BJ (cell line): ENCODE measurements at regions not wholly inside any gene's neighbourhood (a gene's known extent, or its start where the extent isn't known, plus 50 kb on each side); places are given as distances from the start of the nearest gene placed in this dataset.

Source experiments
- CTCF ChIA-PET: fragments of 350-600 bp; formaldehyde crosslinking; extraction: SDS; loops from one replicate; lab custom pipeline; 2021; ENCODE audit warnings: antibody characterized with exemption, inconsistent platforms; lab: Yijun Ruan, JAX
- POLR2A ChIA-PET: fragments of 300-600 bp; sonication (Branson Sonifier 250); formaldehyde crosslinking; extraction: SDS; loops from one replicate; lab custom pipeline; 2021; ENCODE audit warnings: antibody characterized with exemption; lab: Charles Lee
- DNase-seq: peaks from one replicate; pipeline ENCODE4 v3.0.0-alpha.2; 2011; ENCODE audit warnings: low read depth
- H3K27me3 ChIP-seq: 2 replicates; pipeline ENCODE4 v1.6.0; 2011; ENCODE audit warnings: low read length; ENCODE audit not compliant: control insufficient read depth, insufficient read depth
- H3K36me3 ChIP-seq: 2 replicates; pipeline ENCODE4 v1.5.1; 2011; ENCODE audit warnings: low read length; ENCODE audit not compliant: control insufficient read depth, insufficient read depth
- H3K4me3 ChIP-seq: 2 replicates; pipeline ENCODE4 v1.5.1; 2011; ENCODE audit warnings: low read depth, mild to moderate bottlenecking, control low read depth, low read length
- TF ChIP-seq, protein P1 (sequence below): IDR thresholded peaks from 2 replicates; pipeline ENCODE4 v1.5.1; 2011; ENCODE audit warnings: low read depth, mild to moderate bottlenecking, control low read depth, inconsistent platforms, low read length, moderate library complexity; ENCODE audit not compliant: insufficient read depth

DNA sequence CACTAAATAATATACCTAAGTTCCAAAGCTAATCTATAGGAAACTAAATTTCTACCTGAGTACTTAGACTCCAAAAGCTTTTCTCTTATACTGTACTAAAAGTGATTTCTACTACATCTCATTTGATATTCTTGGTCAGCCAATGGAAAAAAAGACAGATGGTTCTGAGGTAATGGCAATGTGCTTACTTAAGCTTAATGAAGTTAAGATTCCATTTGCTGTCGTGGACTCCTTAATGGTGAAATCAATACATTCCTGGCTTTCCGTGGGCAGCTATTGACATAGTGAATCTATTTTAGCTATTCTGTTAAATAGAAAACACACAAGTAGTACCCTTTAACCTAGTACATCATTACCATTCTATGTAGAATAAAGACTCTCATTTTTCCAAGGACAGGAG, 1825.6 kb upstream of the CDH9 start:
- H3K27me3 ChIP-seq = no peaks in the 10 kb centered on the region
- no peak overlapping the region for H3K4me3 ChIP-seq
- TF ChIP-seq, protein P1, sequence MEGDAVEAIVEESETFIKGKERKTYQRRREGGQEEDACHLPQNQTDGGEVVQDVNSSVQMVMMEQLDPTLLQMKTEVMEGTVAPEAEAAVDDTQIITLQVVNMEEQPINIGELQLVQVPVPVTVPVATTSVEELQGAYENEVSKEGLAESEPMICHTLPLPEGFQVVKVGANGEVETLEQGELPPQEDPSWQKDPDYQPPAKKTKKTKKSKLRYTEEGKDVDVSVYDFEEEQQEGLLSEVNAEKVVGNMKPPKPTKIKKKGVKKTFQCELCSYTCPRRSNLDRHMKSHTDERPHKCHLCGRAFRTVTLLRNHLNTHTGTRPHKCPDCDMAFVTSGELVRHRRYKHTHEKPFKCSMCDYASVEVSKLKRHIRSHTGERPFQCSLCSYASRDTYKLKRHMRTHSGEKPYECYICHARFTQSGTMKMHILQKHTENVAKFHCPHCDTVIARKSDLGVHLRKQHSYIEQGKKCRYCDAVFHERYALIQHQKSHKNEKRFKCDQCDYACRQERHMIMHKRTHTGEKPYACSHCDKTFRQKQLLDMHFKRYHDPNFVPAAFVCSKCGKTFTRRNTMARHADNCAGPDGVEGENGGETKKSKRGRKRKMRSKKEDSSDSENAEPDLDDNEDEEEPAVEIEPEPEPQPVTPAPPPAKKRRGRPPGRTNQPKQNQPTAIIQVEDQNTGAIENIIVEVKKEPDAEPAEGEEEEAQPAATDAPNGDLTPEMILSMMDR = no peak
- H3K36me3 ChIP-seq = no peaks in the 10 kb centered on the region
- ChIA-PET POLR2A (no interaction called here), CTCF (no interaction called here)
- DNase-seq = no peak

- TF ChIP-seq, protein P1 = no peak
- POLR2A ChIA-PET = no interaction called here
- CTCF ChIA-PET = no interaction called here
Measured at GRCh38 chr5:28862860-28863196, 1824.4 kb upstream of the CDH9 start.

GRCh38 chr5:28862137-28862859, 1823.9 kb upstream of the CDH9 start:
- ChIA-PET CTCF (no interaction called here), POLR2A (no interaction called here)
- TF ChIP-seq, protein P1 = no peak
- DNase-seq = no peak
- H3K4me3 ChIP-seq = no peak overlapping the region
- no peaks in the 10 kb centered on the region for H3K27me3 ChIP-seq
- H3K36me3 ChIP-seq = no peaks in the 10 kb centered on the region

More at GRCh38 chr5:28862860-28863196, 1824.4 kb upstream of the CDH9 start:
- Histone ChIP-seq H3K4me3 (no peak overlapping the region), H3K36me3 (no peaks in the 10 kb centered on the region), H3K27me3 (no peaks in the 10 kb centered on the region)
- DNase-seq = no peak

GRCh38 chr5:28855626-28856025, 1817.2 kb upstream of the CDH9 start:
- Histone ChIP-seq H3K36me3 (no peaks in the 10 kb centered on the region), H3K4me3 (no peak overlapping the region), H3K27me3 (no peaks in the 10 kb centered on the region)
- no peak for DNase-seq
- TF ChIP-seq, protein P1 = no peak
- CTCF ChIA-PET = no interaction called here
- POLR2A ChIA-PET = no interaction called here

DNA sequence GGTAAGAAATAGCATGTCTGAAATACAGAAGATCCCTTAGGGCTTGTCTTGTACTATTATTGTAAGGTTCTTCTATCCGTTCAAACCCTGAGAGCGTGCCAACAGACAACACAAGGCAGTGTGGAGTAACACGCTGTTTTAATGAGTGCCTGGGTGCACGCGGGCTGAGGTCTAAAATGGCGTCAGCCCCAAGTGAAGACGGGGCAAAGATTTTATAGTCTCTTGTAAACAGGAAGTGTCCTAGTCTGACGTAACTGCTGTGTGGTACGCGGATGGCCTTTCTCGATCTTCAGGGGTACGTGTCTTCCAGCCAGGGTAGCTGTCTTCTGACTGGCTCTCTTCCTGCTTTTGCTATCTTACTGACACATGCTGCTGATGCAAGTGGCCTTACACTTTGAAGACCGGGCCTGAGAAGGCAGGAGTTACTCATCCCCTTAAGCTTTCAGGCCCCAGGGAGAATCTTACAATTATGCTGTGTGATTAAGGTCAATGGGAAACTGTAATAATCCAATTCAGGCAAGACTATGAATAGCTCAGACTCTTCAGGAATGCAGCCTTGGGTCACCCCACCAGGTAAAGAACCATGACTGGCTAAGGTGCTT, 1812.0 kb upstream of the CDH9 start:
- H3K4me3 ChIP-seq = no peak overlapping the region
- H3K36me3 ChIP-seq = no peaks in the 10 kb centered on the region
- DNase-seq = no peak
- POLR2A ChIA-PET = no interaction called here
- H3K27me3 ChIP-seq = no peaks in the 10 kb centered on the region
- CTCF ChIA-PET = no interaction called here
- TF ChIP-seq, protein P1 = no peak
